ENCODE measurements at regions not wholly inside any gene's neighbourhood (a gene's known extent, or its start where the extent isn't known, plus 50 kb on each side); places are given as distances from the start of the nearest gene placed in this dataset.
A peak's percentile ranks its signal among the peaks of the same experiment; 100 is the strongest.

DNA sequence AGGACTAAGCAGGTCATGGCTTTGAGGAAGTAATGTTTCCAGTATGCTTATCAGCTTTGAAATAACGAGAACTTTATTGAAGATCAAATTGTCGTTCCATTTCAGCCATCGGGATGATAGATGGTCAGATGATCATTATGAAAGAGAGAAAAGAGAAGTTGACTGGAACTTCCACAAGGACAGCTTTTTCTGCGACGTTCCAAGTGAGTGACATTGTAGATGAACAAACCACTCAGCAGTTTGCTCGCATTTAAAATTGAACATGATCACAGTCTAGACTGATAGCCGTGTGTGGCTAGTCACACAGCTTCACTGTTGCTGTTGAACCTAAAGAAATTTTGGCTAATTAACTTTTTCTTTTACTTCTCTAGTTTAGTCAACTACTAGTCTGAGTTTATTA, 151.1 kb downstream of the TLR5 start:
- no peak for ATAC-seq (ENCODE audit: low FRiP score)
- DNase-seq (ENCODE audit: low spot score), result no peak
- TF ChIP-seq, protein P1, sequence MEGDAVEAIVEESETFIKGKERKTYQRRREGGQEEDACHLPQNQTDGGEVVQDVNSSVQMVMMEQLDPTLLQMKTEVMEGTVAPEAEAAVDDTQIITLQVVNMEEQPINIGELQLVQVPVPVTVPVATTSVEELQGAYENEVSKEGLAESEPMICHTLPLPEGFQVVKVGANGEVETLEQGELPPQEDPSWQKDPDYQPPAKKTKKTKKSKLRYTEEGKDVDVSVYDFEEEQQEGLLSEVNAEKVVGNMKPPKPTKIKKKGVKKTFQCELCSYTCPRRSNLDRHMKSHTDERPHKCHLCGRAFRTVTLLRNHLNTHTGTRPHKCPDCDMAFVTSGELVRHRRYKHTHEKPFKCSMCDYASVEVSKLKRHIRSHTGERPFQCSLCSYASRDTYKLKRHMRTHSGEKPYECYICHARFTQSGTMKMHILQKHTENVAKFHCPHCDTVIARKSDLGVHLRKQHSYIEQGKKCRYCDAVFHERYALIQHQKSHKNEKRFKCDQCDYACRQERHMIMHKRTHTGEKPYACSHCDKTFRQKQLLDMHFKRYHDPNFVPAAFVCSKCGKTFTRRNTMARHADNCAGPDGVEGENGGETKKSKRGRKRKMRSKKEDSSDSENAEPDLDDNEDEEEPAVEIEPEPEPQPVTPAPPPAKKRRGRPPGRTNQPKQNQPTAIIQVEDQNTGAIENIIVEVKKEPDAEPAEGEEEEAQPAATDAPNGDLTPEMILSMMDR (IDR thresholded peaks at IDR 0.05), result no peak

- TF ChIP-seq, protein P1 (IDR thresholded peaks at IDR 0.05), result no peak
- no peak for DNase-seq (ENCODE audit: low spot score)
- no peak for ATAC-seq (ENCODE audit: low FRiP score)
Measured at GRCh38 chr1:222994511-222995235, 148.4 kb downstream of the TLR5 start.

GRCh38 chr1:222995236-222995580, 147.8 kb downstream of the TLR5 start:
- DNase-seq (ENCODE audit: low spot score), result no peak
- TF ChIP-seq, protein P1 (IDR thresholded peaks at IDR 0.05), result no peak
- ATAC-seq (ENCODE audit: low FRiP score), result peak; percentile 17

- no peak for DNase-seq (ENCODE audit: low spot score)
- TF ChIP-seq, protein P1 (IDR thresholded peaks at IDR 0.05), result no peak
- ATAC-seq (ENCODE audit: low FRiP score), result no peak
Measured at GRCh38 chr1:222995620-222996309, 147.3 kb downstream of the TLR5 start.

GRCh38 chr1:222996310-222996975, 146.6 kb downstream of the TLR5 start:
- DNase-seq (ENCODE audit: low spot score), result no peak
- ATAC-seq (ENCODE audit: low FRiP score), result no peak
- TF ChIP-seq, protein P1 (IDR thresholded peaks at IDR 0.05), result no peak

DNA sequence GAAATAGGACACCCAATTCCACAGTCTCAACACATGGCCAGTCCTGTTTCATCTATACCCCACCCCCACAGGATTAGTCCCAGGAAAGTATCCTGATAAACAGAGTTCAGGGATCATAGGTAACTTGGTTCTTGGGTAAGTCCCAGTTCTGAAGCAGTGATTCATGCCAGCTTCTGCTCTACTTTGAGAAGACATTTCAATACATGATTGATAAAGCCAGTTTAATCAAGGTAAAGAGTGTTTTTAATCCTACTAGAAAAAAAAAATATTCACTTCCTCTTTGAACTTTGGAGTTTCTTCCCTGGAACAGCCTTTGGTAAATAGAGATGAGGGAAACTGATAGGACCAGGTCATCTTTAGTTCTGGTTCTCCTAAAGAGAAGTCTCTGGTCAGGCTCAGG, 142.4 kb downstream of the TLR5 start:
- no peak for DNase-seq (ENCODE audit: low spot score)
- no peak for ATAC-seq (ENCODE audit: low FRiP score)
- TF ChIP-seq, protein P1 (IDR thresholded peaks at IDR 0.05), result no peak
